DMS 273 (cell line): ENCODE measurements at regions not wholly inside any gene's neighbourhood (a gene's known extent, or its start where the extent isn't known, plus 50 kb on each side); places are given as distances from the start of the nearest gene placed in this dataset.

ENCODE experiments used
- DNase-seq: peaks from one replicate; lab custom pipeline; 2025; ENCODE audit not compliant: unreplicated experiment; lab: John Stamatoyannopoulos, UW

- no peak for DNase-seq
These were observed 812.1 kb downstream of the TBC1D22A start for GRCh38 chr22:47574556-47574955.

DNA sequence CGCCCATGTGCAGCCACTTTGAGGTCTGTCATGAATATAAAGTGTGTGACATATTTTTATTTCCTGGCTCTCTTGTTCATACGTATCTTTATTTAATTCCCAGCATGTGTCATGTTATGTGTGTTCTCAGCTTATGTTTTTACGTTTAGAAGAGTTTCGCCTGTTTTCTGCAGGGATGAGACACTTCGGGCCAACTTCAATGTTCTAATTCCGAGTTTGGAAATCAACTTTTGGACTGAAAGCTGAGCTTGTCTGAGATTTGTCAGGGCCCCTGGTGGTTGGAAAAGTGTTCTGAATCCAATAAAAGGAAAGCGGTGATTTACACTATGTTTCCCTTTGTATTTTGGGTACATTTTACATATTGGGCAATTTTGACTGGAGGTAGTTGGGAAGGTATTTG, 810.7 kb downstream of the TBC1D22A start:
- DNase-seq = no peak

- no peak for DNase-seq
These were observed 810.0 kb downstream of the TBC1D22A start for GRCh38 chr22:47572443-47572842.

DNA sequence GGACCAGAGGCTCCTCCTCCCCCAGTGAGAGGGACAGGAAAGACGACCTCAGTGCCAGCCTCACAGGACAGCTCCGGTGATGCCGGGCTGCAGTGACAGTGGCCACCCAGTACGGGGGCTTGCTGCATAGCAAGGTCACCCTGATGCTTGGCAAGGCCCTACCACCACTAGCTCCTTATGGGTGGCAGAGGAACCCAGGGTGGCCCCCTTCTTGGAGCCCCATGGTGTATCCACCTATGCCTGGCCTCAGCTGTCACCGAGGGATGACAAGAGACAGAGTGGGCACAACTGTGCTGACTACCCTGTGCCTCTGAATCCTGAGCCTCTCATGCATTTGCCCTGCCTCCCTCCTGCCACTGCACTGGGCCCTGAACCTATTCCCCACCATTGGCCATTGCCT, 809.2 kb downstream of the TBC1D22A start:
- DNase-seq = no peak

DNA sequence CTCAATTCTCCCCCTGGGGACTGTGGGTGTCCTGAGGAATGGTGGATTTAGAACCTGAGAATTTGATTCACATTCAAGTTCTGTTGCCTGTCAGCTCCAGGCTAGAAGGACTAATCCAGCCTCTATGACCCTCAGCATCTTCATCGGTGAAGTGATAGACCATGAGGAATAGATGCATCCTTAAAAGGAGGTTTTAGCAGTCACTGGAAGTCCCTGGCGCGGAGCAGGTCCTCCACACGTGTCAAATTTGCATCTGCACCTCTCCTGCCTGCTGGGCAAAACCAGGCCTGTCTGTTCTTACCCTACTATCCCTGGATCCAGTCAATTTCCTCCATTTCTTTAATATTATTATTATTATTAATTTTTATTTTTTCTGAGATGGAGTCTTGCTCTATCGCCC, 808.4 kb downstream of the TBC1D22A start:
- DNase-seq = no peak

DNA sequence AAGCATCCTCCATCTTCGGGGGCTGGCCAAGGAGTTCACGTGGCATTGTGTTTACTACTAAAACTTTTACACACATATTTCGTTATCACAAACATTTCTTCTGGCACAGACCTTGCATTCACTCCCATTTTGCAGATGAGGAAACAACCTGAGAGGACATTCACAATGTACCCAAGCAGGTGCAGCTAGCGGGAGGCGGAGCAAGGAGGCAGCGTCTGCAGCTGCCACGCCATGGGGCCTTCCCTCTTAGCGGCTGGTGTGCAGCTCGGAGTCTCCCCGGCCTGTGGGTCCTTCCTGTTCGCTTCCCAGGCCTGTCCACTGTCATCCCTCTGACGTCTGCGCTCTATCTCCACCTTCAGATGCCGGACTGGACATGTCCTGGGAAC, 807.8 kb downstream of the TBC1D22A start:
- DNase-seq = no peak

DNA sequence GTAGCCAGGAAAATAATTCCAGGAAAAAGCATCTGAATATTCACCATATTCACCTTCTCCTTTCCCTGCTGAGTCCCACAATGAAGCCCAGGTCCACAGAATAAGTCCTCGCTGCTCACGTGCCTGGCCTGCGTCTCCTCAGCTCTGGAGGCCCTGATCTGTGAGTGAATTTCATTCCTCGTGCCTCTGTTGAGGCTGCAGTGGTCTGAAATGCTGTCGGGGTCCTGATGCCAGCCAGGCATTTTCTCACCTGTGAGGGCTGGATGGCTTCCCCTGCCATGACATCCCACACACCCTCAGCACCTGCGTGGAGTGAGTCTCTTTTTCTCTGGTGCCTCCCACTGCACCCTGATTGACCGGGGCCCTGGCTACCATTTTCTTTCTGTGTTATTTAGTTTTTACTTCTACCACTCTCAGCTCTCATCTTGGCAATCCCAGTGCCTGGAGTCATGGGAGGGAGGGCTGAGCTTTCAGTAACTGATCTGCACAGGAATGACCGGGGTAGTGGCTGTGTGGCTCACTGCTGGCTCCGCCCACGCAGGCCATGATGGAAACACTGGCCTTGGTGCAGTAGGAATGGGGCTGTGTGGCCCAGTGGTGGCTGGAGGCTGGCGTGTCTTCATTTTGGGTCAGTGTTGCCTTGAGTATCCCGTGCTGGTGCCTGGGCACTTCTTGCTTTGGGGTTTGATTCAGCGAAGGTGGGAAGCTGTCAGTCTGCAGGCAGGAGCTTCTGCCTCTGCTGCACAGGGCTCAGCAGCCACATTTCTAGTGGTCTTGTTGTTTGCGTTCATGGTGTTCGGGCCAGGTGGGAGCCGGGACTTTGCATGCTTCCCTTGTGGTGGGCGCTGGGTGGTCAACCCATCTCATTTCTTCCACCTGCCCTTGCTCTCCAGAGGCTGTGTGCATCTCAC, 807.2 kb downstream of the TBC1D22A start:
- DNase-seq = no peak

DNA sequence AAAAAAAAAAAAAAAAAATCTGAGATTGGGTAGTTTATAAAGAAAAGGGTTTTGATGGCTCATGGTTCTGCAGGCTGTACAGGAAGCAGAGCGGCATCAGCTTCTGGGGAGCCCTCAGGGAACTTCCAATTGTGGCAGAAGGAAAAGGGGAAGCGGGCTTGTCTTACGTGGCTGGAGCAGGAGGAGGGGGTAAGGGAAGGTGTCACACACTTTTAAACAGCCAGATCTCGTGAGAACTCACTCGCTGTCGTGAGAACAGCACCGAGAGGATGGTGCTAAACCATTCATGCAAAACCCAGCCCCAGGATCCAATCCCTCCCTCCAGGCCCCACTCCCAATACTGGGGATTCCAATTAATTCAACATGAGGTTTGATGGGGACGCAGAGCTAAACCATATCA, 806.2 kb downstream of the TBC1D22A start:
- no peak for DNase-seq

GRCh38 chr22:47567126-47568090, 805.0 kb downstream of the TBC1D22A start:
- DNase-seq = no peak

DNA sequence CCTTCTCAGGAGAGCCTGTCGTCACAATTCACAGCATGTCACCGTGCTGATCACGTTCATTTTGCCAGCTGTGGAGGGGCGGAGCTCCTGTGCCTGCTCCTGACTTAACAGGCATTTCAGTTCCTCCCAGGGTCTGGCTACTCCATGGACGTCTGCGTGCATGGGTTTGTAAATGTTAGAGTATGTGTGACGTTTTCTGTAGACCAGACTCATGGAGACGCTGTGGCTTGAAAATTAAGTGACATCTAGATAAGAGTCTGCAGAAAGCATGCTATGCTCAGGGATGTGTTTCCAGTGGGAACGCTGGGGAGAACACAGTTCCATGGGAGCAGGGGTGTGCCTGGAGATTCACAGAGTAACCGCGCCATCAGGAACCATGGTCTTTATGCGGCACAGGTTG, 804.0 kb downstream of the TBC1D22A start:
- no peak for DNase-seq

- no peak for DNase-seq
These were observed 803.2 kb downstream of the TBC1D22A start for GRCh38 chr22:47565607-47566006.

GRCh38 chr22:47564651-47565434, 802.4 kb downstream of the TBC1D22A start:
- DNase-seq = no peak

DNA sequence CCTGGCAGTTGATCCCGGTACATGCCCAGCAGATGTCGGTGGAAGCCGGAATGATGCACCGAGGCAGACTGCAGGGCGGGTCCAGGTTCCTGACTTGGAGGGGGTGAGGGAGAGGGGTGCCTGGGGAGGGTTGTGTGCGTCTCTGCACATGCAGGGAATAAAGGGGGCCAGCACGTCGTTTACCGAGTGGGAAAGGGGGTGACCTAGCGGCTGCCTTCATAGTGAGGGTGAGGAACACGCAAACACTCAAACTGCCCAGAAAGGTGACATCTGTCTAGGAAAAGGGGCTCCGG, 801.7 kb downstream of the TBC1D22A start:
- no peak for DNase-seq

- no peak for DNase-seq
These were observed 801.1 kb downstream of the TBC1D22A start for GRCh38 chr22:47563406-47564157.

- no peak for DNase-seq
These were observed 799.3 kb downstream of the TBC1D22A start for GRCh38 chr22:47561766-47562165.

- DNase-seq = no peak
These were observed 798.7 kb downstream of the TBC1D22A start for GRCh38 chr22:47561115-47561675.

DNA sequence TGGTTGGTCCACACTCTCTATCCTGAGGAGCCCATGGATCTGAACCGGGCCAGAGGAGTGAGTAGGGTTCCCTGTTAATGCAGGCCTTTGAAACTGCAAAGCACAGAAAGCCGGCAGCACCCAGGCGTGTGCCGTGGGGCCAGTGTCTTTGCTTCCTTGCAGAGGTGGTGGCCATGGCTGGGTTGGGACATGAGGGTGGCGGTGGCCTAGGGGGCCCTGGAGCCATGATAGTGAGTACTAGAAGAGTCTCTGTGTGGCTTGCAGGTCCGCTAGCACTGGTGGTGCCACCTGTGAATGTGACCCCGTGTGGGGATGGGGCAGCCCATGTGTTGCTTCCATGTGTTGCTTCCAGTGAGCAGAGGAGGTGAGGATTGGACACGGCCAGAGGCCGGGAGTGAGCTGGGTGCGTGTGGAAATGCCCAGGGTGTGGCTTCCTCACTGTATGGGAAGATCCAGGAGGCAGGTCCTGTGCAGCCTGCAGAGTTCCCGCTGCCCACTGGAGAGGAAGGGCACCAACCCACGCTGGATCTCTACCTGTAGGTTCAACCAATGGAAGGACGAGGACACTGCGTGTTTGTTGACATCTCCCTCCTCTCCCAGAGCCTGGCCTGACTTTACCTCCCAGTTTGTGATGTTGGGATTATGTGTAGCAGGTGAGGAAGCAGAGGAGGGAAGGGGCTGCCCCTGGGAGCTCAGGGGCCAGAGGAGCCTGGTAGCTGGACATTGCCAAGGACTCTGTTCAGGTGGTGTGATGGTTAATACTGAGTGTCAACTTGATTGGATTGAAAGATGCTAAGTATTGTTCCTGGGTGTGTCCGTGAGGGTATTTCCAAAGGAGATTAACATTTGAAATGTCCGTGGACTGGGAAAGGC, 796.6 kb downstream of the TBC1D22A start:
- DNase-seq = no peak

- no peak for DNase-seq
These were observed 794.0 kb downstream of the TBC1D22A start for GRCh38 chr22:47556473-47556872.

- no peak for DNase-seq
These were observed 791.0 kb downstream of the TBC1D22A start for GRCh38 chr22:47553436-47553835.
